ENCODE measurements at regions not wholly inside any gene's neighbourhood (a gene's known extent, or its start where the extent isn't known, plus 50 kb on each side); places are given as distances from the start of the nearest gene placed in this dataset.

DNA sequence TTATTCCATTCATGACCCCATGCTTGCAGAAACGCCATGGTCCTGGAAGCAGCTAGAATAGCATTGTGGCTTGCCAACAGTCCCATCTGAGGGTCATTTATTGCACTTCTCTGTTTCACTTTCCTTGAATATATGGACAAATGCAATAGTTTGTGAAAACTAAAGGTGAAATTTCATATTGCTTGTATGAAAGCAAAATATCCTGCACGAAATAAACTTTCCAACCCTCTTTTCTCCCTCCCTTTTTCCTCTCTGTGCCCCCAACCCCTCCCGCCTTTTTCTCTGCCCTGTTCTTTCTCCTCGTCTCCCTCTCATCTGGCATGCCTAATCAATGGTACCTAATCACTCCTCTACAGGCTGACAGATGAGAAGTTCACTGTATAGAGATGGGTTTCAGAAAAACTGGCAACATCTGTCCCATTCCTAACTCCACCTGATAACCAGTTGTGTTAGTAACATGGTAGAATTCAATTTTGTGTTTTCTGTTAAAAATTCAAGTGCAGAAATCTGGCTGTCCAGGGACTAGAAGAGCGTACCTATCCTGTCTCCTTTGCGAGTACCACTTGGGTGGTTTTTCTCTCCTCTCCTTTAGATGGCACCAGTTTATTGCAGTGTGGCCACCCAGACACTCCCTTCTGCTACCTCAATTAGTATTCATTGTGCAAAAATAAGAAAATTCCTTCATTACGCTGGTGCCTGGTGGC is 198.6 kb downstream of the FOXA2 start:
- Histone ChIP-seq H3K4me1 (no peaks in the 10 kb centered on the region), H3K27ac (no peak overlapping the region), H3K27me3 (peaks cover 0 to 48% (median 12%) of the 10 kb centered on the region in 7 donors), H3K9me3 (no peaks in the 10 kb centered on the region), H3K36me3 (no peaks in the 10 kb centered on the region), H3K4me3 (no peak overlapping the region)
- no peak for ATAC-seq
- DNase-seq: no peak
- 36 to 37% methylated on average over 7 of the region's 7 CpGs for WGBS, 2 donors
- intact Hi-C loops (cut with DNase I): no loop called here
- TF ChIP-seq, protein P1, sequence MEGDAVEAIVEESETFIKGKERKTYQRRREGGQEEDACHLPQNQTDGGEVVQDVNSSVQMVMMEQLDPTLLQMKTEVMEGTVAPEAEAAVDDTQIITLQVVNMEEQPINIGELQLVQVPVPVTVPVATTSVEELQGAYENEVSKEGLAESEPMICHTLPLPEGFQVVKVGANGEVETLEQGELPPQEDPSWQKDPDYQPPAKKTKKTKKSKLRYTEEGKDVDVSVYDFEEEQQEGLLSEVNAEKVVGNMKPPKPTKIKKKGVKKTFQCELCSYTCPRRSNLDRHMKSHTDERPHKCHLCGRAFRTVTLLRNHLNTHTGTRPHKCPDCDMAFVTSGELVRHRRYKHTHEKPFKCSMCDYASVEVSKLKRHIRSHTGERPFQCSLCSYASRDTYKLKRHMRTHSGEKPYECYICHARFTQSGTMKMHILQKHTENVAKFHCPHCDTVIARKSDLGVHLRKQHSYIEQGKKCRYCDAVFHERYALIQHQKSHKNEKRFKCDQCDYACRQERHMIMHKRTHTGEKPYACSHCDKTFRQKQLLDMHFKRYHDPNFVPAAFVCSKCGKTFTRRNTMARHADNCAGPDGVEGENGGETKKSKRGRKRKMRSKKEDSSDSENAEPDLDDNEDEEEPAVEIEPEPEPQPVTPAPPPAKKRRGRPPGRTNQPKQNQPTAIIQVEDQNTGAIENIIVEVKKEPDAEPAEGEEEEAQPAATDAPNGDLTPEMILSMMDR (IDR thresholded peaks at IDR 0.05): no peak

DNA sequence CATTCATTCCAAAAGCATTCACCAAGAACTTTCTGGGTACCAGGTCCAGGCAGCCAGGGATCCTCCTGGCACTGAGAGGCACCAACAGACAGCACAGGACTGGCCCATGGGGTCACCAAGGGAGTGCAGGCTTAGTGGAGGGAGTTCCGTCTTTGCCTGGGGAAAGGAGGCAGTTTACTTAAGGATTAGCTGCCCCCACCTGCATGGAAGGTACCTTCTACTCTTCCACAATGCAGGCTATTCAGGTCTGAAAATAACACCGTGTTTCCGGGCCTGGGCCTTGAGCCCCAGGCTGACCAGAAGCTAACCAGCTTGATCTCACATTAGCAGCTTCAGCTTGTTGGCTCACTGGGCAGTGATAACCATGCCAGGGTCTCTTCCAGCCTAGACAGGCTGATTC is 199.4 kb downstream of the FOXA2 start:
- DNase-seq (no peak), ATAC-seq (no peak)
- Histone ChIP-seq H3K9me3 (no peaks in the 10 kb centered on the region), H3K4me1 (no peaks in the 10 kb centered on the region), H3K36me3 (no peaks in the 10 kb centered on the region), H3K27me3 (peaks cover 0 to 48% (median 12%) of the 10 kb centered on the region in 7 donors), H3K27ac (no peak overlapping the region), H3K4me3 (no peak overlapping the region)
- intact Hi-C loops (cut with DNase I): no loop called here
- TF ChIP-seq, protein P1 (IDR thresholded peaks at IDR 0.05): no peak
- 68 to 83% methylated on average over 3 of the region's 3 CpGs for WGBS, 2 donors

DNA sequence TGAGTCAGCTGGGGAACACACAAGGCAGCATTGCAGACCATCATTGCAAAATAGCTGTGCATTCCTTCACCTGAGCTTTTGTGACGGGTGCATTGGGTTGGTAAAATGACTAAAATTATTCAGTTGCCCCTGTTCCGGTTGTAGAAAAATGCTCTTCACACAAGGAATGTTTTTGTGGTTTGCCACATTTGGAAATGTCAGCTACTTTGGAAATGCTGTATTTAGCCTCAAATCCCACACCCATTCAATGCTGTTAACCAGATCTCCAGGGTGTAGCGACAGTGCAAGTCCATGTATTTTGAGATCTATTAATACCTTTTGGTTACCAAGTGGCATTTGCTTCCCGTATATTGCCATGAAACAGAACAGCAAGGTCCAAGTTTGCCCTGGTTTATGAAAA is 201.2 kb downstream of the FOXA2 start:
- ATAC-seq: no peak
- no peaks in the 10 kb centered on the region for H3K36me3 ChIP-seq
- 83 to 84% methylated on average over 4 of the region's 4 CpGs for WGBS, 2 donors
- no peak overlapping the region for H3K4me3 ChIP-seq
- no peaks in the 10 kb centered on the region for H3K4me1 ChIP-seq
- intact Hi-C loops (cut with DNase I): no loop called here
- no peak for DNase-seq
- TF ChIP-seq, protein P1 (IDR thresholded peaks at IDR 0.05): no peak
- H3K27me3 ChIP-seq: peaks cover 0 to 39% (median 12%) of the 10 kb centered on the region in 7 donors
- H3K27ac ChIP-seq: no peak overlapping the region
- H3K9me3 ChIP-seq: no peaks in the 10 kb centered on the region

DNA sequence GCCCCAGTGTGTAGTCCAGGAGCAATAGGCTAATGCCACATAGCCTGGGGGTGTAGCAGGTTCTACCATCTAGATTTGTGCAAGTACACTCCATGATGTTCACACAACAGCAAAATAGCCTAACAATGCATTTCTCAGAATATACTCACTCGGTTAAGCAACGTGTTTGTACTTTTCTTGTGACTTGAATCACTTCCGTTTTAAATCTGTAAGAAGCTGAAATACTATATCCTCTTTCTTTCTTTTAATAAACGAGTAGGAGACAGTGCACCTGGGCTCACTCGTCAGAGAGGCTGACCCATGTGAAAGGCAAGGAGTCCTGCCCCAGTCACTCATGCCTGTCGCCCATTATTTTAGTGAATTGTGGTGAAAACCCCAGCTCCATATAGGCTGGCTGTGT is 201.6 kb downstream of the FOXA2 start:
- peaks cover 0 to 38% (median 12%) of the 10 kb centered on the region in 7 donors for H3K27me3 ChIP-seq
- intact Hi-C loops (cut with DNase I): no loop called here
- TF ChIP-seq, protein P1 (IDR thresholded peaks at IDR 0.05): no peak
- ATAC-seq: no peak
- WGBS, 2 donors: 65 to 74% methylated on average over 6 of the region's 6 CpGs
- no peaks in the 10 kb centered on the region for H3K36me3 ChIP-seq
- H3K4me1 ChIP-seq: no peaks in the 10 kb centered on the region
- H3K9me3 ChIP-seq: no peaks in the 10 kb centered on the region
- no peak for DNase-seq
- no peak overlapping the region for H3K4me3 ChIP-seq
- no peak overlapping the region for H3K27ac ChIP-seq
